ENCODE measurements at regions not wholly inside any gene's neighbourhood (a gene's known extent, or its start where the extent isn't known, plus 50 kb on each side); places are given as distances from the start of the nearest gene placed in this dataset.

- TF ChIP-seq REST (IDR thresholded peaks at IDR 0.05; ENCODE audit: low read depth): no peak
- TF ChIP-seq JUND (IDR thresholded peaks at IDR 0.05): no peak
- no peak for TF ChIP-seq POLR2A (IDR thresholded peaks at IDR 0.05; ENCODE audit: borderline replicate concordance, extremely low read depth, insufficient read depth, insufficient read length)
- TF ChIP-seq EGR1 (IDR thresholded peaks at IDR 0.05; ENCODE audit: low read depth): no peak
- TF ChIP-seq EZH2phosphoT487 (IDR thresholded peaks at IDR 0.05; ENCODE audit: borderline replicate concordance): no peak
- no peak for TF ChIP-seq ELF1 (IDR thresholded peaks at IDR 0.05; ENCODE audit: borderline replicate concordance, low read depth)
- no peak for TF ChIP-seq TCF7L2 (IDR thresholded peaks at IDR 0.05; ENCODE audit: borderline replicate concordance, extremely low read depth, insufficient read depth, insufficient read length)
- TF ChIP-seq MAX (IDR thresholded peaks at IDR 0.05): no peak
- TF ChIP-seq SIN3A (IDR thresholded peaks at IDR 0.05; ENCODE audit: low read depth): no peak
- no peak for TF ChIP-seq ZBTB33 (IDR thresholded peaks at IDR 0.05; ENCODE audit: extremely low read depth, insufficient replicate concordance, low read length)
- no peak for TF ChIP-seq YY1 (IDR thresholded peaks at IDR 0.05; ENCODE audit: extremely low read depth, insufficient replicate concordance, low read depth, low read length)
These were observed 1124.7 kb upstream of the MIR17HG start (continued) for GRCh38 chr13:90222758-90223157.

Measured in HCT116 (cell line).